ENCODE measurements at regions not wholly inside any gene's neighbourhood (a gene's known extent, or its start where the extent isn't known, plus 50 kb on each side); places are given as distances from the start of the nearest gene placed in this dataset.

GRCh38 chr1:190578526-190578925 lies 100.9 kb upstream of the BRINP3 start:
- Histone ChIP-seq H2AK5ac (ENCODE audit: insufficient read length, low read length) (no peak overlapping the region), H3K4me1 (ENCODE audit: insufficient read depth, low read length) (no peaks in the 10 kb centered on the region), H4K5ac (ENCODE audit: insufficient read length, low read depth, low read length) (no peak overlapping the region), H2AFZ (ENCODE audit: low read length) (no peak overlapping the region), H4K91ac (ENCODE audit: insufficient read length, low read depth, low read length) (no peak overlapping the region), H4K20me1 (ENCODE audit: control insufficient read depth, insufficient read depth, insufficient read length) (no peaks in the 10 kb centered on the region), H3K79me2 (ENCODE audit: insufficient read depth, low read length) (no peaks in the 10 kb centered on the region), H3K9ac (ENCODE audit: extremely low read depth, insufficient read length, low read length) (no peak overlapping the region), H3K56ac (ENCODE audit: insufficient read length, low read depth, low read length) (no peak overlapping the region), H3K4ac (ENCODE audit: low read depth, low read length) (no peak overlapping the region), H3K9me3 (ENCODE audit: control insufficient read depth, low read depth, low read length) (no peaks in the 10 kb centered on the region), H2BK20ac (ENCODE audit: low read depth, low read length, poor library complexity, severe bottlenecking) (no peak overlapping the region), H2BK12ac (ENCODE audit: insufficient read length, low read depth, low read length) (no peak overlapping the region), H2BK5ac (ENCODE audit: insufficient read length, low read length) (no peak overlapping the region), H3K79me1 (ENCODE audit: insufficient read depth, low read depth, low read length, poor library complexity, severe bottlenecking) (no peaks in the 10 kb centered on the region), H3K23me2 (ENCODE audit: insufficient read length, low read depth, low read length, poor library complexity, severe bottlenecking) (no peaks in the 10 kb centered on the region), H3T11ph (ENCODE audit: low read length) (no peak overlapping the region), H2BK15ac (ENCODE audit: low read depth, low read length) (no peak overlapping the region), H2BK120ac (ENCODE audit: low read depth, low read length, poor library complexity, severe bottlenecking) (no peak overlapping the region), H3K27ac (ENCODE audit: insufficient read length, low read depth, low read length) (no peak overlapping the region), H3K23ac (ENCODE audit: insufficient read length, low read depth, low read length) (no peak overlapping the region), H3K18ac (ENCODE audit: insufficient read length, low read depth, low read length) (no peak overlapping the region), H4K8ac (replicated peaks; ENCODE audit: insufficient read length, low read depth, low read length) (no peak overlapping the region), H3K4me2 (ENCODE audit: insufficient read depth, insufficient read length, low read length) (no peak overlapping the region), H3K27me3 (ENCODE audit: insufficient read depth, low read length) (no peaks in the 10 kb centered on the region), H3K14ac (ENCODE audit: insufficient read depth, low read length) (no peak overlapping the region)
- no CpG with 5 or more reads among the region's 6 CpGs for WGBS (ENCODE audit: extremely low coverage, insufficient read length, low lambda C conversion rate)
- DNase-seq, result no peak
- Mint-ChIP-seq H3K9me3 (no peaks in the 10 kb centered on the region), H3K36me3 (ENCODE audit: insufficient read depth in 1 of 3, low read depth in 3 of 3) (no peaks in the 10 kb centered on the region), H3K27ac (no peak overlapping the region), H3K4me1 (no peaks in the 10 kb centered on the region), H3K27me3 (ENCODE audit: low read depth) (peaks cover 5% of the 10 kb centered on the region; the same call in 1 of the 2 replicates), H3K4me3 (no peak overlapping the region)
- TF ChIP-seq, protein P1, sequence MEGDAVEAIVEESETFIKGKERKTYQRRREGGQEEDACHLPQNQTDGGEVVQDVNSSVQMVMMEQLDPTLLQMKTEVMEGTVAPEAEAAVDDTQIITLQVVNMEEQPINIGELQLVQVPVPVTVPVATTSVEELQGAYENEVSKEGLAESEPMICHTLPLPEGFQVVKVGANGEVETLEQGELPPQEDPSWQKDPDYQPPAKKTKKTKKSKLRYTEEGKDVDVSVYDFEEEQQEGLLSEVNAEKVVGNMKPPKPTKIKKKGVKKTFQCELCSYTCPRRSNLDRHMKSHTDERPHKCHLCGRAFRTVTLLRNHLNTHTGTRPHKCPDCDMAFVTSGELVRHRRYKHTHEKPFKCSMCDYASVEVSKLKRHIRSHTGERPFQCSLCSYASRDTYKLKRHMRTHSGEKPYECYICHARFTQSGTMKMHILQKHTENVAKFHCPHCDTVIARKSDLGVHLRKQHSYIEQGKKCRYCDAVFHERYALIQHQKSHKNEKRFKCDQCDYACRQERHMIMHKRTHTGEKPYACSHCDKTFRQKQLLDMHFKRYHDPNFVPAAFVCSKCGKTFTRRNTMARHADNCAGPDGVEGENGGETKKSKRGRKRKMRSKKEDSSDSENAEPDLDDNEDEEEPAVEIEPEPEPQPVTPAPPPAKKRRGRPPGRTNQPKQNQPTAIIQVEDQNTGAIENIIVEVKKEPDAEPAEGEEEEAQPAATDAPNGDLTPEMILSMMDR (conservative IDR thresholded peaks at IDR 0.05), result no peak
